Retinal pigment epithelial cell (primary cell): ENCODE measurements at regions not wholly inside any gene's neighbourhood (a gene's known extent, or its start where the extent isn't known, plus 50 kb on each side); places are given as distances from the start of the nearest gene placed in this dataset.

Experiments
- DNase-seq: peaks from one replicate; pipeline ENCODE4 v3.0.0-alpha.2; 2010; ENCODE audit warnings: low read depth
- H3K4me3 ChIP-seq: 2 replicates; pipeline ENCODE4 v1.5.1; 2011; ENCODE audit warnings: mild to moderate bottlenecking, low read length, control low read depth, moderate library complexity
- CTCF ChIP-seq: conservative IDR thresholded peaks from 2 replicates; pipeline ENCODE4 v1.5.1; 2011; ENCODE audit warnings: low read depth, low read length, control low read depth, inconsistent platforms

DNA sequence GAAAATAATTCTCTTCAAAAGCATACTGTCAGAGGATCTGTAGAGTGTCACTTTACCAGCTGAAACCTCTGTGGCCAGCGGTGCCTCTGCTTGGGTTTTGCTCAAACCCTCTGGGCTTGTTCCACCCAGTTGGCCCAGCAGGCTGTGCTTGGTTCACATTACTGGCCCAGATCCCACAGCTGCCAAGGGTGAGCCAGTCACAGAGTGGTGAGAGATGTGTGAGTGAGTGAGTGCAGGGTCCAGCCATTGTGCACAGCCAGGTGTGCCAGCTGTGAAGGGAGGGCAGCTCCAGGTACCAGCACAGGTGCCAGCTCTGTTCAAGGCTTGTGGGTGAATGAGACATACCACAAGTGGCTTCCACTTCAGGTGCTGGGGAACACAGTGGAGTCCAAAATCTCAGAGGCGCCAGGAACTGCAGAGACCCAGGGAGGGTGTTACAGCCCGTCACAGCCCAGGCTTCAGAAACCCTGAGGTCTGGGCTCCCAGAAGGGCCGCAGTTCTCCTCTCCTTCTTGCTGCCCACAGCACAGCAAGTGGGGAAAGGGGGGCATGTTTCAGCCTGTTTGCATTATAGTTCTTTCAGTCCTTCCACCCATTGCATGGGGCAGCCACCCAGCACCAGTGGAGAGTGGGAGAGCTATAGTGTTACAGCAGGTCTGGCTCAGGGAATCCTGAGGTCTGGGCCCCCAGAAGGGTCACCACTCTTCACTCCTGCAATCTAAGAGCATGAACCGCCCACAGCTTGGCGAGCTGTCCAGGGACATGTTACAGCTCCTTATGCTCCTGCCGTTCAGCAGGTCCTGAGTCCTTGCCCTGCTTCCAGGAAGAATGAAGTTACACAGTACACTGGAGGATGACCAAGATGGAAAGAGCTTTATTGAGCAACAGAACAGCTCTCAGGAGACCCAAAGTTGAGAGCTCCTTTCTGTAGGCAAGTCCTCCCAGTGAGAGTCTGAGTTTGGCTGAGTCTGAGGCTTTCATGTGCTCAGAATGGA lies 931.7 kb upstream of the SORCS1 start:
- no peak overlapping the region for H3K4me3 ChIP-seq
- DNase-seq, result no peak
- no peak for TF ChIP-seq CTCF

DNA sequence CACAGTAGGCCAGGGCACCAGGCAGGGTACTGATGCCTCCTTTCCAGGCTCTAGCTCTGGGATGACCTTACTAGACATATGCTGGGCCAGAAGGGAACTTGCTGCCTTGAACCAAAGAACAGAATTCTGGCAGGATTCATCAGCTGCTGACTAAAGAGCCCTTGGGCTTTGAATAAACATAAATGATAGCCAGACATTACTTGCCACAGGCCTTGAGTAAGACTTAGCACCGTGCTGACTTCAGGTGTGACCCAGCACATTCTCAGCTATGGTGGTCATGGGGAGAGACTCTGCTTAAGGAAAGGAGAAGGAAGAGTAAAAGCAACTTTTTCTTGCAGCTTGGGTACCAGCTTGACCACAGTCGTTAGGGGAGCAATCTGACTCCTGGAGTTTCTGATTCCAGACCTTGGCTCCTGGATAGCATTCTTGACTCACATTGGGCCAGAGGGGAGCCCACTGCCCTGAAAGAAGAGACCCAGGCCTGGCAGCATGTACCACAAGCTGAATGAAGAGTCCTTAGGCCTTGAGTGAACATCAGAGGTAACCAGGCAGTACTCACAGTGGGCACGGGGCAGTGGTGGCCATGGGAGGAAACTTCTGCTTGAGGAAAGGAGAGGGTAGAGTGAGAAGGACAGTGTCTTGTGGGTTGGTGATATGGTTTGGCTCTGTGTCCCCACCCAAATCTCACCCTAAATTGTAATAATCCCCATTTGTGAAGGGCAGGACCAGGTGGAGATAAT lies 926.1 kb upstream of the SORCS1 start:
- no peak for DNase-seq
- no peak overlapping the region for H3K4me3 ChIP-seq
- no peak for TF ChIP-seq CTCF

- no peak overlapping the region for H3K4me3 ChIP-seq
- no peak for DNase-seq
- no peak for TF ChIP-seq CTCF
These were observed 922.0 kb upstream of the SORCS1 start for GRCh38 chr10:108086502-108086901.

GRCh38 chr10:108082596-108082995 lies 918.1 kb upstream of the SORCS1 start:
- no peak overlapping the region for H3K4me3 ChIP-seq
- DNase-seq, result no peak
- TF ChIP-seq CTCF, result no peak

GRCh38 chr10:108078263-108078662 lies 913.8 kb upstream of the SORCS1 start:
- H3K4me3 ChIP-seq, result no peak overlapping the region
- DNase-seq, result no peak
- no peak for TF ChIP-seq CTCF

GRCh38 chr10:108072466-108072865 lies 908.0 kb upstream of the SORCS1 start:
- H3K4me3 ChIP-seq, result no peak overlapping the region
- no peak for TF ChIP-seq CTCF
- no peak for DNase-seq
